HPDE6-E6E7 (cell line): ENCODE measurements at regions not wholly inside any gene's neighbourhood (a gene's known extent, or its start where the extent isn't known, plus 50 kb on each side); places are given as distances from the start of the nearest gene placed in this dataset.

Experiments
- DNase-seq: peaks from one replicate; pipeline ENCODE4 v3.0.0; 2011; ENCODE audit warnings: missing footprints; ENCODE audit errors: extremely low spot score

GRCh38 chr2:5479265-5479928 is 212.8 kb upstream of the SOX11 start:
- no peak for DNase-seq

GRCh38 chr2:5482929-5483331 is 209.3 kb upstream of the SOX11 start:
- no peak for DNase-seq

- no peak for DNase-seq
These were observed 207.3 kb upstream of the SOX11 start for GRCh38 chr2:5484868-5485267.

GRCh38 chr2:5491523-5491922 is 200.7 kb upstream of the SOX11 start:
- DNase-seq = no peak

GRCh38 chr2:5493256-5493655 is 198.9 kb upstream of the SOX11 start:
- no peak for DNase-seq

GRCh38 chr2:5494212-5494611 is 198.0 kb upstream of the SOX11 start:
- no peak for DNase-seq

- no peak for DNase-seq
These were observed 196.6 kb upstream of the SOX11 start for GRCh38 chr2:5495586-5495985.

GRCh38 chr2:5497874-5498273 is 194.3 kb upstream of the SOX11 start:
- DNase-seq = no peak

- no peak for DNase-seq
These were observed 190.4 kb upstream of the SOX11 start for GRCh38 chr2:5501807-5502206.

GRCh38 chr2:5502385-5502784 is 189.8 kb upstream of the SOX11 start:
- DNase-seq = no peak

- no peak for DNase-seq
These were observed 187.4 kb upstream of the SOX11 start for GRCh38 chr2:5504756-5505155.

GRCh38 chr2:5507367-5507766 is 184.8 kb upstream of the SOX11 start:
- DNase-seq = no peak

- DNase-seq = no peak
These were observed 182.8 kb upstream of the SOX11 start for GRCh38 chr2:5509362-5509761.

- DNase-seq = no peak
These were observed 182.1 kb upstream of the SOX11 start for GRCh38 chr2:5510082-5510481.

GRCh38 chr2:5515693-5516092 is 176.5 kb upstream of the SOX11 start:
- no peak for DNase-seq

- DNase-seq = no peak
These were observed 172.9 kb upstream of the SOX11 start for GRCh38 chr2:5519286-5519685.

GRCh38 chr2:5520463-5520972 is 171.7 kb upstream of the SOX11 start:
- DNase-seq = no peak

GRCh38 chr2:5521461-5521860 is 170.7 kb upstream of the SOX11 start:
- DNase-seq = no peak

- no peak for DNase-seq
These were observed 167.6 kb upstream of the SOX11 start for GRCh38 chr2:5524551-5524950.

GRCh38 chr2:5528706-5529105 is 163.5 kb upstream of the SOX11 start:
- DNase-seq = no peak

- DNase-seq = no peak
These were observed 162.0 kb upstream of the SOX11 start for GRCh38 chr2:5530011-5530696.

- DNase-seq = no peak
These were observed 156.9 kb upstream of the SOX11 start for GRCh38 chr2:5535301-5535700.

GRCh38 chr2:5537180-5537688 is 154.9 kb upstream of the SOX11 start:
- DNase-seq = no peak
